ENCODE measurements at regions not wholly inside any gene's neighbourhood (a gene's known extent, or its start where the extent isn't known, plus 50 kb on each side); places are given as distances from the start of the nearest gene placed in this dataset.

- TF ChIP-seq ZNF512 (tag; IDR thresholded peaks at IDR 0.05): no peak
- no peak for TF ChIP-seq SAP30 (IDR thresholded peaks at IDR 0.05; ENCODE audit: borderline replicate concordance, insufficient read depth, low read depth, low read length, poor library complexity, severe bottlenecking)
- no peak for TF ChIP-seq ZNF76 (CRISPR knock-in tag; IDR thresholded peaks at IDR 0.05; ENCODE audit: borderline replicate concordance)
- TF ChIP-seq PTRF (tag; IDR thresholded peaks at IDR 0.05): no peak
- TF ChIP-seq ETV1 (tag; conservative IDR thresholded peaks at IDR 0.05; ENCODE audit: low read depth): no peak
- TF ChIP-seq, protein P1, sequence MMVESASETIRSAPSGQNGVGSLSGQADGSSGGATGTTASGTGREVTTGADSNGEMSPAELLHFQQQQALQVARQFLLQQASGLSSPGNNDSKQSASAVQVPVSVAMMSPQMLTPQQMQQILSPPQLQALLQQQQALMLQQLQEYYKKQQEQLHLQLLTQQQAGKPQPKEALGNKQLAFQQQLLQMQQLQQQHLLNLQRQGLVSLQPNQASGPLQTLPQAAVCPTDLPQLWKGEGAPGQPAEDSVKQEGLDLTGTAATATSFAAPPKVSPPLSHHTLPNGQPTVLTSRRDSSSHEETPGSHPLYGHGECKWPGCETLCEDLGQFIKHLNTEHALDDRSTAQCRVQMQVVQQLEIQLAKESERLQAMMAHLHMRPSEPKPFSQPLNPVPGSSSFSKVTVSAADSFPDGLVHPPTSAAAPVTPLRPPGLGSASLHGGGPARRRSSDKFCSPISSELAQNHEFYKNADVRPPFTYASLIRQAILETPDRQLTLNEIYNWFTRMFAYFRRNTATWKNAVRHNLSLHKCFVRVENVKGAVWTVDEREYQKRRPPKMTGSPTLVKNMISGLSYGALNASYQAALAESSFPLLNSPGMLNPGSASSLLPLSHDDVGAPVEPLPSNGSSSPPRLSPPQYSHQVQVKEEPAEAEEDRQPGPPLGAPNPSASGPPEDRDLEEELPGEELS (CRISPR knock-in tag; IDR thresholded peaks at IDR 0.05; ENCODE audit: borderline replicate concordance): no peak
- TF ChIP-seq EHMT2 (IDR thresholded peaks at IDR 0.05): no peak
- no peak for TF ChIP-seq GATAD2A (IDR thresholded peaks at IDR 0.05)
- no peak for TF ChIP-seq ZNF695 (CRISPR knock-in tag; IDR thresholded peaks at IDR 0.05)
Observed at GRCh38 chr13:26855921-26856320, 95.3 kb upstream of the GPR12 start (continued).

All from K562 (cell line).